Esophagus muscularis mucosa (tissue), 4 donors: ENCODE measurements at regions not wholly inside any gene's neighbourhood (a gene's known extent, or its start where the extent isn't known, plus 50 kb on each side); places are given as distances from the start of the nearest gene placed in this dataset.

ENCODE experiments used
- DNase-seq: peaks from one replicate; pipeline ENCODE4 v3.0.0-alpha.2; 2017; ENCODE audit errors: extremely low spot score
- H3K27ac ChIP-seq, 4 donors: fragments of 200-600 bp; sonication (generic); replicated peaks in 1 of 4; 1 replicate in 3 of 4; 2 replicates in 1 of 4; pipeline ENCODE4 v1.5.1; 2016 to 2019; ENCODE audit warnings: mild to moderate bottlenecking in 1 of 4
- H3K27me3 ChIP-seq, 4 donors: fragments of 200-600 bp; sonication (generic); one replicate each; pipeline versions ENCODE4 v1.5.1 to v1.6.0; 2016 to 2019
- H3K36me3 ChIP-seq, 4 donors: fragments of 200-600 bp; sonication (generic); one replicate each; pipeline ENCODE4 v1.5.1; 2016 to 2019
- H3K4me1 ChIP-seq, 4 donors: fragments of 200-600 bp; sonication (generic); one replicate each; pipeline ENCODE4 v1.5.1; 2016 to 2019
- H3K4me3 ChIP-seq, 4 donors: fragments of 200-600 bp; sonication (generic); 1 replicate in 2 of 4; 2 replicates in 2 of 4; pipeline ENCODE4 v1.5.1; 2016 to 2019; ENCODE audit warnings: mild to moderate bottlenecking in 4 of 4, moderate library complexity in 1 of 4
- H3K9me3 ChIP-seq, 4 donors: fragments of 200-600 bp; sonication (generic); 1 replicate in 3 of 4; 2 replicates in 1 of 4; pipeline ENCODE4 v1.5.1; 2016 to 2019
- CTCF ChIP-seq, 3 experiments: fragments of 200-600 bp in 2 of 3; fragments of 450-650 bp in 1 of 3; sonication (generic) in 2 of 3; IDR thresholded peaks; one replicate each; pipeline ENCODE4 v1.5.1; 2017 to 2019; ENCODE audit warnings: antibody characterized with exemption in 3 of 3, mild to moderate bottlenecking in 2 of 3, moderate library complexity in 1 of 3
- EP300 ChIP-seq: sonication (generic); formaldehyde crosslinking; IDR thresholded peaks from one replicate; pipeline ENCODE4 v1.6.1; 2017; ENCODE audit warnings: antibody characterized with exemption
- POLR2A ChIP-seq: fragments of 450-650 bp; IDR thresholded peaks from one replicate; pipeline ENCODE4 v1.6.1; 2017; ENCODE audit warnings: antibody characterized with exemption, moderate library complexity, mild to moderate bottlenecking, low read depth
- POLR2AphosphoS5 ChIP-seq, 2 donors: sonication (generic); formaldehyde crosslinking; IDR thresholded peaks; one replicate each; pipeline ENCODE4 v1.6.1; 2017; ENCODE audit warnings: antibody characterized with exemption in 2 of 2
- WGBS: methylation state at CpG from one replicate; pipeline ENCODE4 v1.1.5; 2018; 5-methylcytosine and 5-hydroxymethylcytosine counted together
- intact Hi-C: fragments of 100-400 bp; cut with DNase I; formaldehyde crosslinking; loops from one replicate; pipeline ENCODE4 v1.15.1; 2023

DNA sequence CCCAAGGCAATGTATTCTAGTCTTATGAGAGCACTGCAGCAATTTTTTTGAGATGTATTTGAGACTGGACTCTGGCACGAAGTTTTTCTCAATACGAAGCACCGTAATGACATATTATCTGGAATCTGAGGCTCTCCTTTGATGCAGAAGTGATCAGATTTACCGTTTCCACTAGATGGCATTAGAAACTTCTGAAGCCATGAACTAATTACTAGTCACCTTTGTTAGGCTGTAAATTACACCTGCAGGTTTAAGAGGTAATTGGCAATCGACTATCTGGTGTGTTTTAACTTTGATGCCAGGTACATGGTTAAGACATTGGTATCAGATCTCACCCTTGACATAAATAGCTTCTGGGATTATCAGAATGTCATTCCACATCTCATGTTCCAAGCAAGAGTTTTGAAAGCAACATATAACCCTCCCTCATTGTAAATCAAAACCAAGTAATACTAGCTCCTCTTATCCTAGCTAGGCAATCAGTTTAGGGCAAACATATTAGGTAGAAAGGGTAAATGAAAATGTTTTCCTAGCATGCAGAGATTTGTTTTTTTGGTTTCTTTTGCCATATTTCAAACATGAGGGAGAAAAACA is 254.6 kb upstream of the SPRED2 start:
- intact Hi-C loops: no loop called here
- H3K4me3 ChIP-seq: no peak overlapping the region
- H3K36me3 ChIP-seq: no peaks in the 10 kb centered on the region
- WGBS: 62% methylated on average over 5 of the region's 5 CpGs
- H3K9me3 ChIP-seq: no peaks in the 10 kb centered on the region
- H3K4me1 ChIP-seq: no peaks in the 10 kb centered on the region
- no peak for DNase-seq
- TF ChIP-seq POLR2AphosphoS5 (IDR thresholded peaks at IDR 0.05): no peak
- no peak for TF ChIP-seq EP300
- TF ChIP-seq POLR2A: no peak
- TF ChIP-seq CTCF (IDR thresholded peaks at IDR 0.05): no peak
- H3K27me3 ChIP-seq: no peaks in the 10 kb centered on the region
- H3K27ac ChIP-seq: no peak overlapping the region

- DNase-seq: no peak
- intact Hi-C loops: no loop called here
- WGBS: 86% methylated on average over 1 of the region's 1 CpG
- no peak overlapping the region for H3K27ac ChIP-seq
- no peak overlapping the region for H3K4me3 ChIP-seq
- TF ChIP-seq POLR2A: no peak
- no peak for TF ChIP-seq CTCF (IDR thresholded peaks at IDR 0.05)
- no peak for TF ChIP-seq POLR2AphosphoS5 (IDR thresholded peaks at IDR 0.05)
- no peak for TF ChIP-seq EP300
- no peaks in the 10 kb centered on the region for H3K27me3 ChIP-seq
- no peaks in the 10 kb centered on the region for H3K4me1 ChIP-seq
- no peaks in the 10 kb centered on the region for H3K36me3 ChIP-seq
- H3K9me3 ChIP-seq: no peaks in the 10 kb centered on the region
These were observed 249.1 kb upstream of the SPRED2 start for GRCh38 chr2:65681503-65681902.

DNA sequence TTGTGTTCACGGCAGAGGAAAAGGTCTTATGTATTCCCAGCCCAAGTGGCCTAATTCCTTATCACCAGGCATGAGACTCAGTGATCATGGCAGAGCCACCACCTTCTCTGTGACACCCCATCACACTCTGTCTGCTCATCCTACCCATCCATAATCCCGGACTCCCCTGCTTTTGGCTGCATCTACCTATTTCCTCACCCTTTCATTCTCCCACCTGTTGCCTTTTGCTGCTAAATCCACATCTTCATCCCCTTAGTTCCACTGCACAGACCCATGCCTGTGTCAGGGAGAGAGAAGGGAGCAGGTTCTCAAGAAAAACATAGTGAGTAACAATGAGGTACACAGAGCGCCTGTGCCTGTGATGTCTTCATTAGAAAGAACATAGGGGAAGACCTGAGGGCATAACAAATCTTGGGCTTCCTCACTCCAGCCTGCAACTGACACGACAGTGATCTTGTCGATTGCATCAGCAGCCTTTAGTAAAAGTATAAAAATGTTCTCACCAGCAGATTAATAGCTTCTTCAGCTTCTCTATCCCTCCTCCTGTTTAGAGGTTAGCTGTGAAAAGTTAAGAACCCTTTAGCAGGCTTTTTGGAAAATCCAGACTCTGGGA is 246.5 kb upstream of the SPRED2 start:
- Histone ChIP-seq H3K4me3 (no peak overlapping the region), H3K4me1 (no peaks in the 10 kb centered on the region), H3K27ac (no peak overlapping the region), H3K27me3 (no peaks in the 10 kb centered on the region), H3K36me3 (no peaks in the 10 kb centered on the region), H3K9me3 (peaks cover 0 to 16% (median 14%) of the 10 kb centered on the region in 4 donors)
- no peak for DNase-seq
- TF ChIP-seq POLR2AphosphoS5 (IDR thresholded peaks at IDR 0.05) (no peak), EP300 (no peak), CTCF (IDR thresholded peaks at IDR 0.05) (no peak), POLR2A (no peak)
- intact Hi-C loops: no loop called here
- 87% methylated on average over 5 of the region's 5 CpGs for WGBS

DNA sequence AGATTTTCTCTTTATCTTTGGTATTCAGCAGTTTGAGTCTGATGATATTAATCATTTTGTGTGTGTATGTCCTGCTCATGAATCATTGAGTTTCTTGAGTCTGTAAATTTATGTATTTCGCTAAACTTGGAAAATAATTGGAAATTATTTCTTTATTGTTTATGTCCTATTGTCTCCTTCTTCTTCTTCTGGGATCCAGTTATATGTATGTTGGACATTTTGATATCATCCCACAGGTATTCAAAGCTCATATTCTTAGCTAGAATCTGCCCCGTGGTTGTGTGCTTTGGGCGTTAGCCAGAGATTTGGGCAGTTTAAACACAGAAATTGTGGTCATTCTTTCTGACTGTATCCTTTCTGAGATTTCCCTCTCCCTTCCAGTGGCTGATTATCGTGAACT is 243.0 kb upstream of the SPRED2 start:
- Histone ChIP-seq H3K36me3 (no peaks in the 10 kb centered on the region), H3K4me1 (no peaks in the 10 kb centered on the region), H3K9me3 (peaks cover 0 to 16% (median 14%) of the 10 kb centered on the region in 4 donors), H3K4me3 (no peak overlapping the region), H3K27ac (no peak overlapping the region), H3K27me3 (no peaks in the 10 kb centered on the region)
- no peak for DNase-seq
- WGBS: 87% methylated on average over 4 of the region's 4 CpGs
- no peak for TF ChIP-seq POLR2A
- intact Hi-C loops: no loop called here

DNA sequence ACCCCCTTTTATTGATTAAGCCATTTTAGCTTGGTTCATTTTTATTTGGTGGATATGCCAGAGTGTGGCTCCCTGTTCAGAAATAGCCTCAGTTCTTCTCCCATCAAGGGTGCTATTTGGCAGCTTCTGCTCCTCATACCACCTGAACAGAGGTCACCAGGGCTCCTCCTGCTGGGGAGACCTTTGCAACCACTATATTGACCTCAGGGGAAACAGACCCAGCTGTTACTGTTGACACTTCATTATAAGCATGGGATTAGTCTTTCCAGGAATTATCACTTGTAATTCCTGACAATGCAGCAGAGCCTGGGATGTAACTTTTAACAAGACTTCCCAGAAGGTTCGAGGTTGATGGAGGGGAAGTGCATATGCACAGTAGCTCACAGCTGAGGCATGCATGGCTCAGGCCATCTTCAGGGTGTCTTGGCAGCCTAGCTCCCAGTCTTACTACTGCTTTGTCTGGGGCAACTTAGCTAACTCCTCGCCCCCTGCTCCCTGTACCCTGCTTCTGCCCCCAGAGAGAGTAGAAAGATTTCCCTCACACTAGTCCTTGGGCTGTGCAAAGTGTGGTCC is 239.4 kb upstream of the SPRED2 start:
- WGBS: 29% methylated on average over 2 of the region's 2 CpGs
- intact Hi-C loops: no loop called here
- Histone ChIP-seq H3K4me1 (no peaks in the 10 kb centered on the region), H3K9me3 (peaks cover 0 to 32% (median 28%) of the 10 kb centered on the region in 4 donors), H3K36me3 (no peaks in the 10 kb centered on the region), H3K27me3 (no peaks in the 10 kb centered on the region), H3K27ac (no peak overlapping the region), H3K4me3 (no peak overlapping the region)
- DNase-seq: no peak
- TF ChIP-seq CTCF (IDR thresholded peaks at IDR 0.05) (no peak), POLR2A (no peak), POLR2AphosphoS5 (IDR thresholded peaks at IDR 0.05) (no peak), EP300 (no peak)
